Aorta (tissue), 5 donors: ENCODE measurements at regions not wholly inside any gene's neighbourhood (a gene's known extent, or its start where the extent isn't known, plus 50 kb on each side); places are given as distances from the start of the nearest gene placed in this dataset.
"Not testable (repeated sequence)": the region's sequence is repeated elsewhere in the genome, so short reads cannot be mapped to it uniquely, and the experiment has no call there.

Source experiments
- ATAC-seq: fragments of 200-7000 bp; cut with Tn5 transposase; one replicate; pipeline ENCODE4 v1.9.1; 2022; ENCODE audit warnings: moderate library complexity; ENCODE audit not compliant: low FRiP score
- DNase-seq, 2 donors: peaks; one replicate each; pipeline ENCODE4 v3.0.0-alpha.2; 2020
- H3K27ac ChIP-seq, 2 donors: one replicate each; pipeline ENCODE4 v1.5.1; 2013; ENCODE audit warnings: low read length in 2 of 2, mild to moderate bottlenecking in 2 of 2, moderate library complexity in 2 of 2, control low read depth in 1 of 2, inconsistent platforms in 1 of 2, low read depth in 1 of 2
- H3K27me3 ChIP-seq, 2 donors: one replicate each; pipeline ENCODE4 v1.6.1; 2013; ENCODE audit warnings: control low read depth in 1 of 2, low read length in 1 of 2, mild to moderate bottlenecking in 1 of 2, moderate library complexity in 1 of 2; ENCODE audit not compliant: insufficient read depth in 2 of 2, control insufficient read depth in 1 of 2
- H3K36me3 ChIP-seq, 2 donors: one replicate each; pipeline ENCODE4 v1.6.1; 2013; ENCODE audit warnings: control low read depth in 1 of 2, low read length in 1 of 2, mild to moderate bottlenecking in 1 of 2; ENCODE audit not compliant: insufficient read depth in 2 of 2, control insufficient read depth in 1 of 2
- H3K4me1 ChIP-seq, 2 donors: one replicate each; pipeline ENCODE4 v1.6.1; 2013; ENCODE audit warnings: low read length in 2 of 2, control low read depth in 1 of 2, mild to moderate bottlenecking in 1 of 2, moderate library complexity in 1 of 2; ENCODE audit not compliant: insufficient read depth in 2 of 2, control insufficient read depth in 1 of 2
- H3K4me3 ChIP-seq, 2 donors: one replicate each; pipeline ENCODE4 v1.5.1; 2013; ENCODE audit warnings: low read length in 2 of 2, control low read depth in 1 of 2, mild to moderate bottlenecking in 1 of 2
- H3K9me3 ChIP-seq: one replicate; pipeline ENCODE4 v1.6.1; 2013; ENCODE audit warnings: mild to moderate bottlenecking, low read length; ENCODE audit not compliant: control insufficient read depth
- WGBS, 2 donors: extraction: QIAGEN DNeasy Blood & Tissue Kit; methylation state at CpG; one replicate each; pipeline ENCODE4 v1.1.7; 2013; 5-methylcytosine and 5-hydroxymethylcytosine counted together
- intact Hi-C, 2 donors: fragments of 100-400 bp; cut with DNase I; formaldehyde crosslinking; loops; one replicate each; pipeline versions ENCODE4 v1.14.2 to v1.15.0; 2022
- donor health status: healthy with polysubstance abuse.
- donor health status: Bipolar disorder and iron deficiency.
- donor health status: DM: no; HTN: no; CAD: no.
- donor health status: DM: no; HTN: no; CAD: no.
- donor health status: DM: yes; HTN: yes; CAD: no.

DNA sequence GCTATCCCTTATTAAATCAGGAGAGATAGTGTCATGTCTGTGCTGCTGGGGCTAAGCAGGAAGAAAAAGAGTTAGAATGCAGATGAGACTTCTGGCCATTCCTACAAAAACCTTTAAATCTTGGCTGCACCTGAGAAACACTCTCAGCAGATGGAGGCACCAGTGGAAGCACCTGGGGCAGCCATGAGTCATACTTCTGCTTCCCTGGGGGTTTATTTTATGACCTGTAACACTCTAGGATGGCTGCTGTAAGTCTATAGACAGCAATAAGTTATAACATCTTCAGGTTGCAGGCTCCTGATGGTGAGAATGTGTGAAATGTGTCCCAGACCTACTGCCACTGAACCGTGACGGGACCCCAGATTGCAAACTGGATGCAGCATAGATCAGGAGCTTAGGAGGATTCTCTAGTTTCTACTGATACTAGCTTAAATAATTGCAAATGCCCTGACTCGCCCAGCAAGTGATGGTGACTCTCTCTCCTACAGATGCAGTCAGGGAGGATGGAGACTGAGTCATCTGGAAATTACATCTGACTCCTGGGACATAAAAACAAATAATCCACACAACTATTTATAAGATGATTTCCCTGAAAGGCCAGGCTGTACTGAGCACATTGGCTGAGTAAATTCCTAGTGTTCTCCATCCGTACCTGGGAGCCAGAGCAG lies 479.2 kb downstream of the RPIA start:
- H3K36me3 ChIP-seq, H3K9me3 ChIP-seq, H3K4me1 ChIP-seq, ATAC-seq, H3K4me3 ChIP-seq, intact Hi-C loops, H3K27ac ChIP-seq, DNase-seq, H3K27me3 ChIP-seq: not testable (repeated sequence)
- WGBS, 2 donors = 20 to 71% methylated on average over 1 to 4 of the region's 4 CpGs

DNA sequence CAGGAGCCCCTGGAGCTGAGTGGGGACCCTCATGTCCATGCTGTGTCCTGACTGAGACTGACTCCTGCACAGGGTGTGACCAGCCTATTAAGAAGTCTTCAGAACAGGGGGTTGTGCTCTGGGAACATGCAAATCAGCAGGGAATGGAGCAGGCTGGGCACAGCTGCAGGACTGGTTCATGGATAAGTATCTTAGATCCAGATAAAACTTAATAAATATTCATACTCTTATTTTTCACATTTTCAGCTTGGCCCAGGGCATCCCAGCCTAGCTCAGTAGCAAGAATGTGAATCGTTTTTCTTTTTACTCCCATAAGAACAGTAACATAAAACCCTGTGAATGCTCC lies 479.7 kb downstream of the RPIA start:
- intact Hi-C loops, H3K4me3 ChIP-seq, ATAC-seq, H3K36me3 ChIP-seq, H3K9me3 ChIP-seq, H3K27ac ChIP-seq, H3K4me1 ChIP-seq, H3K27me3 ChIP-seq, DNase-seq: not testable (repeated sequence)
- WGBS, 2 donors = 0% methylated on average over 1 of the region's 1 CpG

DNA sequence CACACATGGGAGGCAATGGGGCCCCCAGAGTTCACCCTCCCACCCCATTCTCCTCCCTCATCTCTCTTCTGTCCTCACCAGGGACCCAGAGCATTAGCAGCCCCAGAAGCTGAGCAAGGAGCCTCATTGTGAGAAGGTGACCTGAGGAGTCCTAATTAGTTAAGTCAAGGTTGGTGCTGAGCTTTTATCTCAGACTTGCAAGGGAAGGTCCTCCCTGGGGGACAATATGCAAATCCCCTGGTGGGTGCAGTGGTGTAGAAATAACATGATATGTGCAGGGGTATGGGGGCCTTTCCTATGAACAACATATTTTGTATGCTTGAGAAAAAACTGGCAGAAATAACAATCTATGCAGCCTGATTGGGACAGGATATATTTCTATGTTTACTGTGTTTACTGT lies 485.5 kb downstream of the RPIA start:
- H3K27ac ChIP-seq, H3K36me3 ChIP-seq, H3K27me3 ChIP-seq, H3K9me3 ChIP-seq, intact Hi-C loops, H3K4me1 ChIP-seq, H3K4me3 ChIP-seq, DNase-seq, ATAC-seq: not testable (repeated sequence)

DNA sequence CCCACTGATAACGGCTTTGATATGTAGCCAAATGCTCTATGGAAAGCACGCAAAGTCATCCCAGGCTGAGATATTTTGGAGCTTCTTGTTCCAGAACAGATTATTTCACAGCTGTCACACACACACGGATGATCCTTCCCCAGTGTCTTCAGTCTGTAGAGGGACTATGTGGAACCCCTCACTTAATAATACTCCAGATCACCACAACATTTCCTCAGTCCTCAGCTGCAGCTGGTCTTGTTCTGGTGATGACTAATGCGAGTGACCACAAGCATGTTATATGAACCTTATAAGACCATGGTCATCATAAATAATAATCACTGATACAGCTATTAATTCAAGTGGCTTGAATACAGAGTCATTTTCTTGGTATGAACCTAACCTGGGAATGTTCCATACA lies 490.7 kb downstream of the RPIA start:
- H3K9me3 ChIP-seq, H3K27ac ChIP-seq, ATAC-seq, H3K36me3 ChIP-seq, H3K27me3 ChIP-seq, H3K4me3 ChIP-seq, DNase-seq, H3K4me1 ChIP-seq, intact Hi-C loops: not testable (repeated sequence)
- WGBS, 2 donors = 82 to 86% methylated on average over 4 of the region's 4 CpGs

DNA sequence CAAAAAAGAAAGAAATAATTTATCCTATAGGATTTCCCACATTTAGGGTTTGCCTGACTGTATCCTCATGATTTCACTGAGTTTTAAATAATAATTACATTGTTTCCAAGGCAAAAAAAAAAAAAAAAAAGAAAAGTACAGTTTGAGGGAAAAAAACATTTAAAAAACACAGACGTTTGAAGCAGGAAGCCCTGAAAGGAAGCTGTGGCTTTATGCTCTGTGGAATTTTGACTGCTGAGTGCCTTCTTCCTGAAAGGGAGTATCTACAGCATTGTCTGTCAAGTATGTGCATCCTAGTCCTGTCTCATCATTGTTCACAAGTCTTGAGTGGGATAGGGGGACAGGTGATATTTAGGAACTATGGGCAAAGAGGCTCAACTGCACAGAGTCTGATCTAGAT lies 493.3 kb downstream of the RPIA start:
- H3K4me3 ChIP-seq, H3K4me1 ChIP-seq, H3K27ac ChIP-seq, H3K27me3 ChIP-seq, H3K36me3 ChIP-seq, intact Hi-C loops, H3K9me3 ChIP-seq, ATAC-seq, DNase-seq: not testable (repeated sequence)
- WGBS, 2 donors = 11 to 16% methylated on average over 1 of the region's 1 CpG

DNA sequence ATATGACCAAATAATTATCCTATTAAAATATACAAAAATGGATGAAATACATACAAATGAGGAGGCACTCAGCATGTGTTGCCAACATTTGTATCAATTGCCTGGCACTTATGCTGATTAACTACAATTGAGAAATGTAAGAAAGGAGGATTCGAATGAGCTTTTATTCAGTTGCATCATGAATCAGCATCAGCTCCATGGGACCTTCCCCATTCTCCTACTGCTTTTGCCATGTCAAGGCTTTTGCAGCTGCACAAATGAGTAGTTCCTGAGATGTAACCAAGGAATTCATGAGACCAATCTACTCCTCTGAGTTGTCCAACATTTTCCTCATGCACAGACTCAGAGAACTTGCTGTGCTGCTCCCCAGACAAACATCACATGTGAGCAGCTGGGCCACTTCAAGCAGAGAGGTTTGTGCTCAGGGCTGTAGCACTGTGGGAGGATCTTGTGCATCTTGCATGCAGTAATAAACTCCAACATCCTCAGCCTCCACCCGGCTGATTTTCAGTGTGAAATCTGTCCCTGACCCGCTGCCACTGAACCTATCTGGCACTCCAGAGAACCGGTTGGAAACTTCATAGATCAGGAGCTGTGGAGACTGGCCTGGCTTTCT lies 504.3 kb downstream of the RPIA start:
- H3K4me1 ChIP-seq, H3K9me3 ChIP-seq, ATAC-seq, H3K27ac ChIP-seq, H3K27me3 ChIP-seq, DNase-seq, intact Hi-C loops, H3K4me3 ChIP-seq, H3K36me3 ChIP-seq: not testable (repeated sequence)
- WGBS, 2 donors = 75 to 76% methylated on average over 3 of the region's 4 CpGs

DNA sequence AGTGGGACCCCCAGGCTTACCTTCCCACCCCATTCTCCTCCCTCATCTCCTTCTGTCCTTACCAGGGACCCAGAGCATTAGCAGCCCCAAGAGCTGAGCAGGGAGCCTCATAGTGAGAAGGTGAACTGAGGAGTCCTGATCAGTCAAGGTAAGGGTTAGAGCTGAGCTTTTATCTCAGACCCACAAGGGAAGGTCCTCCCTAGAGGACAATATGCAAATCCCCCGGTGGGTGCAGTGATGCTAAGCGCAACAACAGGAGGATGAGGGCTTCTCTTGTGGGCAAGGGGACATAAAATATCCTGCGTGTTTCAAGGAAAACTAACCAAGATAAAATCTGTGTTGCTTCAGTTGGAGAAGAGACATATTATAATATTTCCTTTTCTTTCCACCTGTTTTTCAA lies 505.2 kb downstream of the RPIA start:
- H3K9me3 ChIP-seq, H3K36me3 ChIP-seq, intact Hi-C loops, H3K27ac ChIP-seq, DNase-seq, H3K4me1 ChIP-seq, H3K27me3 ChIP-seq, ATAC-seq, H3K4me3 ChIP-seq: not testable (repeated sequence)
- WGBS, 2 donors = no CpG with 5 or more reads among the region's 3 CpGs

DNA sequence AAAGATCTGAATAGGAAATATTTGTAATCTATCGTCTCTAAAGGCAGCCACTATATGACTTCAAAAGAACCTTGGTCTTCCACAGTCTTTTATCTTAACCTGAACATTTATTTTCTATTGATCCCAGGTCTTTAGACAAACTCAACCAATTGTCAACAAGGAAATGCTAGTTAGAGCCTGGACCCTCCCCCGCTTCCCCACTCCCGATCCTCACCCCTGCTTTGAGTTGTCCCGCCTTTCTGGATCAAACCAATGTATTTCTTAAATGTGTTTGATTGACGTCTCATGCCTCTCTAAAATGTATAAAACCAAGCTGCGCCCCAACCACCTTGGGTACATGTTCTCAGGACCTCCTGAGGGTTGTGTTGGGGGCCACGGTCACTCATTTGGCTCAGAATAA lies 506.6 kb downstream of the RPIA start:
- DNase-seq, H3K36me3 ChIP-seq, H3K4me1 ChIP-seq, intact Hi-C loops, H3K9me3 ChIP-seq, H3K27me3 ChIP-seq, H3K27ac ChIP-seq, H3K4me3 ChIP-seq, ATAC-seq: not testable (repeated sequence)
- WGBS, 2 donors = 83 to 87% methylated on average over 7 of the region's 7 CpGs

DNA sequence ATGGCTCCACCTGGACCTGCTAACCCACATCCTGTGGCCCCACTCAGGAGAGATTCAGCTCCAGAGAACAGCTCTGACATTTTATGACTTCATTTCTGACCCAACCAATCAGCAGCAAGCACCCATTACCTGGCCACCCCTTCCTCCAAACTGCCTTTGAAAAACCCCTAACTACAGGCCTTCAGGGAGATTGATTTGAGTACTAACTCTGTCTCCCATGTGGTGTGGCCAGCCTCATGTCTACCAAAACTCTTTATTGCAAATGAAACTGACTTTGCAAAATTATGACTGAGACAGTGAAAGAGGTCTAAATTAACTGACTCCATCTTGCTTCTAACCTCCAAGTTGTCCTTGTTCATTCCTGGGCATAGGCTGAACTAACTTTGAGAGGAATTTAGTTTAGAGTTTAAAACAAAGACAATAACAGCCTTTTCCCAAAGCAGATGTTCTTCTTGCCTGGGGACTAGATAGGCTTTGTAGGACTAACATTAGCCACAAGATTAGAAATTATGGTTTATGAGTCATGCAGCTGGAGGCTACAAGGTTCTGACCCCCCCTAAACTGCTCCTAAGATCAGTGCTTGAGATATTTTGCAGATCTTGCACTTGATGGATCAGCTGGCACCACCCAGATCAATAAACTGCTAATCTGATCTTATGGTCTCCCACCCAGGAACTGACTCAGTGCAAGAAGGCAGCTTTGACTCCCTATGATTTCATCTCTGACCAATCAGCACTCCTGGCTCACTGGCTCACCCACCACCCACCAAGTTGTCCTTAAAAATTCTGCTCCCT lies 508.2 kb downstream of the RPIA start:
- ATAC-seq, H3K36me3 ChIP-seq, H3K9me3 ChIP-seq, H3K27ac ChIP-seq, DNase-seq, H3K27me3 ChIP-seq, H3K4me1 ChIP-seq, H3K4me3 ChIP-seq, intact Hi-C loops: not testable (repeated sequence)
